ENCODE measurements at regions not wholly inside any gene's neighbourhood (a gene's known extent, or its start where the extent isn't known, plus 50 kb on each side); places are given as distances from the start of the nearest gene placed in this dataset.

DNA sequence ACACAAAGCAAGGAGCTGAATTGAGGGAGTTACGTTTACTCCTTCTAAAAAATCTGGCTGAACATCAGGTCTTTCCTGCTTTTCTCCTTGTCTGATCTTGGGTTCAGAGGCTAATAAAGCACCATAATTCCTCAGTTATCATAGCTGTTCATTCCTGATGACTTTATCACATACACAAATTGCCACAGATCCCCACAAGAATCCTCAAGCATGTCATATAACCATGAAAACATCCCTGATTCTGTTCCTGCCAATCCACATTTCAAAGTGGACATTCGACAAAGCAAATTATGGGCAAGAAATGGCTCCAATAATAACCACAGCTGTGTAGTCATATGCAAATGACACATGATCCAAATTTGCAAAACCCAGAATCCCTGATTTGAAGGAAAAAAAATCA is 321.3 kb downstream of the MEX3B start (continued):
- TF ChIP-seq ZNF785 (CRISPR knock-in tag; IDR thresholded peaks at IDR 0.05) (no peak), MTA3 (IDR thresholded peaks at IDR 0.05; ENCODE audit: borderline replicate concordance) (no peak), PBX2 (CRISPR knock-in tag; IDR thresholded peaks at IDR 0.05; ENCODE audit: low read depth) (no peak), PBX2 (tag; conservative IDR thresholded peaks at IDR 0.05; ENCODE audit: low read depth) (no peak), ZNF217 (CRISPR knock-in tag; IDR thresholded peaks at IDR 0.05) (no peak), PCBP1 (IDR thresholded peaks at IDR 0.05; ENCODE audit: low read depth, low read length, poor library complexity, severe bottlenecking) (no peak)
- TF ChIP-seq, protein P1, sequence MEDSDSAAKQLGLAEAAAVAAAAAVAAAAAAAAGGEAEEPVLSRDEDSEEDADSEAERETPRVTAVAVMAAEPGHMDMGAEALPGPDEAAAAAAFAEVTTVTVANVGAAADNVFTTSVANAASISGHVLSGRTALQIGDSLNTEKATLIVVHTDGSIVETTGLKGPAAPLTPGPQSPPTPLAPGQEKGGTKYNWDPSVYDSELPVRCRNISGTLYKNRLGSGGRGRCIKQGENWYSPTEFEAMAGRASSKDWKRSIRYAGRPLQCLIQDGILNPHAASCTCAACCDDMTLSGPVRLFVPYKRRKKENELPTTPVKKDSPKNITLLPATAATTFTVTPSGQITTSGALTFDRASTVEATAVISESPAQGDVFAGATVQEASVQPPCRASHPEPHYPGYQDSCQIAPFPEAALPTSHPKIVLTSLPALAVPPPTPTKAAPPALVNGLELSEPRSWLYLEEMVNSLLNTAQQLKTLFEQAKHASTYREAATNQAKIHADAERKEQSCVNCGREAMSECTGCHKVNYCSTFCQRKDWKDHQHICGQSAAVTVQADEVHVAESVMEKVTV (CRISPR knock-in tag; IDR thresholded peaks at IDR 0.05): no peak

- ChIA-PET POLR2A (no interaction called here), CTCF (ENCODE audit: low intra/inter-chr PET ratio) (no interaction called here)
- no peaks in the 10 kb centered on the region for H3K9me3 ChIP-seq (replicated peaks; ENCODE audit: control insufficient read depth, insufficient read depth, low read depth, low read length)
- H2AFZ ChIP-seq (ENCODE audit: low read depth, low read length): no peak overlapping the region
- DNase-seq (ENCODE audit: extremely low read depth in 1 of 4, low spot score in 3 of 4): no peak
- no peak overlapping the region for H3K27ac ChIP-seq (ENCODE audit: extremely low read depth, low read depth, low read length)
- H3K9ac ChIP-seq (ENCODE audit: insufficient read depth in 1 of 2, low read depth in 2 of 2, low read length in 2 of 2): no peak overlapping the region
- no peak overlapping the region for H3K4me3 ChIP-seq
- WGBS (ENCODE audit: insufficient coverage, low coverage, missing lambda C conversion rate): 0% methylated on average over 3 of the region's 3 CpGs
- H3K4me2 ChIP-seq (ENCODE audit: insufficient read depth, low read length): no peak overlapping the region
- H3K4me1 ChIP-seq (replicated peaks in 1 of 2; ENCODE audit: control insufficient read depth in 2 of 2, insufficient read depth in 2 of 2, low read length in 2 of 2): no peaks in the 10 kb centered on the region
- ATAC-seq: no peak
- no peak for FAIRE-seq
- no peaks in the 10 kb centered on the region for H4K20me1 ChIP-seq (replicated peaks; ENCODE audit: control insufficient read depth, insufficient read depth, low read length)
- H3K36me3 ChIP-seq (ENCODE audit: control insufficient read depth, insufficient read depth, low read length): no peaks in the 10 kb centered on the region
- H3K27me3 ChIP-seq (ENCODE audit: control insufficient read depth in 2 of 2, insufficient read depth in 2 of 2, low read length in 2 of 2): no peaks in the 10 kb centered on the region
- TF ChIP-seq NCOR1 (IDR thresholded peaks at IDR 0.05) (no peak), ZNF3 (CRISPR knock-in tag; IDR thresholded peaks at IDR 0.05) (no peak), YBX1 (IDR thresholded peaks at IDR 0.05) (no peak), GATAD2B (IDR thresholded peaks at IDR 0.05; ENCODE audit: borderline replicate concordance) (no peak), NFRKB (IDR thresholded peaks at IDR 0.05; ENCODE audit: low read depth) (no peak), POLR2AphosphoS2 (IDR thresholded peaks at IDR 0.05; ENCODE audit: low read length) (no peak)
- TF ChIP-seq, protein P2, sequence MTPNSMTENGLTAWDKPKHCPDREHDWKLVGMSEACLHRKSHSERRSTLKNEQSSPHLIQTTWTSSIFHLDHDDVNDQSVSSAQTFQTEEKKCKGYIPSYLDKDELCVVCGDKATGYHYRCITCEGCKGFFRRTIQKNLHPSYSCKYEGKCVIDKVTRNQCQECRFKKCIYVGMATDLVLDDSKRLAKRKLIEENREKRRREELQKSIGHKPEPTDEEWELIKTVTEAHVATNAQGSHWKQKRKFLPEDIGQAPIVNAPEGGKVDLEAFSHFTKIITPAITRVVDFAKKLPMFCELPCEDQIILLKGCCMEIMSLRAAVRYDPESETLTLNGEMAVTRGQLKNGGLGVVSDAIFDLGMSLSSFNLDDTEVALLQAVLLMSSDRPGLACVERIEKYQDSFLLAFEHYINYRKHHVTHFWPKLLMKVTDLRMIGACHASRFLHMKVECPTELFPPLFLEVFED (CRISPR knock-in tag; conservative IDR thresholded peaks at IDR 0.05): no peak
- no TSS peak for BruUV-seq (replicated peaks)
- no peaks in the 10 kb centered on the region for H3K9me1 ChIP-seq (ENCODE audit: control insufficient read depth, insufficient read depth, low read length)
- no peaks in the 10 kb centered on the region for H3K79me2 ChIP-seq (ENCODE audit: control insufficient read depth, insufficient read depth, low read length)
- in situ Hi-C loops (cut with MboI) (no loop called here), intact Hi-C loops (cut with micrococcal nuclease) (no loop called here)
Observed at GRCh38 chr15:81723701-81724100, 322.1 kb downstream of the MEX3B start.
